K562 (cell line): ENCODE measurements at regions not wholly inside any gene's neighbourhood (a gene's known extent, or its start where the extent isn't known, plus 50 kb on each side); places are given as distances from the start of the nearest gene placed in this dataset.

Experiments
- ATAC-seq: fragments of 200-7000 bp; cut with Tn5 transposase; 3 replicates; pipeline ENCODE4 v1.9.1; 2020; ENCODE audit warnings: moderate library complexity
- BruUV-seq: library from RNA; stranded (reverse); fragments of 400-500 nt; replicated peaks from 2 replicates; lab custom pipeline; 2021; lab: Mats Ljungman, UMichigan
- CTCF ChIA-PET: fragments of 300-600 bp; formaldehyde crosslinking; extraction: SDS; loops from one replicate; lab custom pipeline; 2021; ENCODE audit warnings: low intra/inter-chr PET ratio; lab: Yijun Ruan, JAX
- POLR2A ChIA-PET: fragments of 300-600, 350-650 bp; sonication (Branson Sonifier 250); formaldehyde crosslinking; extraction: SDS; loops from one replicate; lab custom pipeline; 2021; ENCODE audit warnings: antibody characterized with exemption, inconsistent platforms; lab: Yijun Ruan, JAX
- DNase-seq, 4 experiments: peaks; one replicate each; pipeline versions ENCODE4 v3.0.0 to v3.0.0-alpha.2; 2011 to 2018; ENCODE audit warnings: low spot score in 3 of 4, mixed read lengths in 3 of 4; ENCODE audit errors: extremely low read depth in 1 of 4
- FAIRE-seq: peaks from 2 replicates; lab custom pipeline; 2011; peaks lifted over from hg19 to GRCh38; lab: Jason Lieb, UNC
- H2AFZ ChIP-seq: 2 replicates; pipeline ENCODE4 v1.6.0; 2011; ENCODE audit warnings: low read depth, low read length, control low read depth, inconsistent platforms
- H3K27ac ChIP-seq: fragments of 200-600 bp; 3 replicates; pipeline ENCODE4 v1.8.0; 2011; ENCODE audit warnings: low read depth, mild to moderate bottlenecking, control low read depth, inconsistent platforms, low read length, moderate library complexity, mixed read lengths; ENCODE audit errors: extremely low read depth
- H3K27me3 ChIP-seq, 2 experiments: fragments of 300-600 bp in 1 of 2; 2 replicates in 1 of 2; 3 replicates in 1 of 2; pipeline versions ENCODE4 v1.6.0 to v1.8.0; 2011; ENCODE audit warnings: inconsistent platforms in 2 of 2, low read length in 2 of 2, mild to moderate bottlenecking in 1 of 2, mixed read lengths in 1 of 2, moderate library complexity in 1 of 2; ENCODE audit not compliant: control insufficient read depth in 2 of 2, insufficient read depth in 2 of 2
- H3K36me3 ChIP-seq: fragments of 300-600 bp; 3 replicates; pipeline ENCODE4 v1.8.0; 2011; ENCODE audit warnings: mild to moderate bottlenecking, low read length, inconsistent platforms; ENCODE audit not compliant: control insufficient read depth, insufficient read depth
- H3K4me1 ChIP-seq, 2 experiments: fragments of 200-600 bp in 1 of 2; replicated peaks in 1 of 2; 2 replicates in 1 of 2; 3 replicates in 1 of 2; pipeline versions ENCODE4 v1.5.1 to v1.8.0; 2011; ENCODE audit warnings: inconsistent platforms in 2 of 2, low read length in 2 of 2, mild to moderate bottlenecking in 1 of 2, mixed read lengths in 1 of 2, moderate library complexity in 1 of 2; ENCODE audit not compliant: control insufficient read depth in 2 of 2, insufficient read depth in 2 of 2
- H3K4me2 ChIP-seq: 2 replicates; pipeline ENCODE4 v1.6.1; 2011; ENCODE audit warnings: low read length, control low read depth, inconsistent platforms, mixed read lengths; ENCODE audit not compliant: insufficient read depth
- H3K4me3 ChIP-seq: fragments of 200-600 bp; sonication (generic), shearing (Covaris generic); 2 replicates; pipeline ENCODE4 v1.5.1; 2016; ENCODE audit warnings: control low read depth, inconsistent platforms
- H3K79me2 ChIP-seq: fragments of 200-600 bp; 3 replicates; pipeline ENCODE4 v1.8.0; 2011; ENCODE audit warnings: low read length, inconsistent platforms; ENCODE audit not compliant: control insufficient read depth, insufficient read depth
- H3K9ac ChIP-seq, 2 experiments: 2 replicates each; pipeline versions ENCODE4 v1.6.0 to v1.6.1; 2011; ENCODE audit warnings: low read depth in 2 of 2, low read length in 2 of 2, control low read depth in 1 of 2, inconsistent platforms in 1 of 2, mild to moderate bottlenecking in 1 of 2, mixed read lengths in 1 of 2; ENCODE audit not compliant: insufficient read depth in 1 of 2
- H3K9me1 ChIP-seq: one replicate; pipeline ENCODE4 v1.6.0; 2011; ENCODE audit warnings: inconsistent platforms, mild to moderate bottlenecking, low read length, moderate library complexity; ENCODE audit not compliant: control insufficient read depth, insufficient read depth
- H3K9me3 ChIP-seq: replicated peaks from 2 replicates; pipeline ENCODE4 v1.5.1; 2011; ENCODE audit warnings: low read depth, low read length, inconsistent platforms; ENCODE audit not compliant: control insufficient read depth, insufficient read depth
- H4K20me1 ChIP-seq: replicated peaks from 2 replicates; pipeline ENCODE4 v1.6.1; 2011; ENCODE audit warnings: low read length, inconsistent platforms, mixed read lengths; ENCODE audit not compliant: control insufficient read depth, insufficient read depth
- MED1 ChIP-seq: sonication (generic); formaldehyde crosslinking; IDR thresholded peaks from 2 replicates; pipeline ENCODE4 v1.8.1; 2023; ENCODE audit warnings: missing genetic modification reagents, borderline replicate concordance
- NR2F6 ChIP-seq: fragments of 450-650 bp; formaldehyde crosslinking; IDR thresholded peaks from 2 replicates; pipeline ENCODE4 v1.4.0; 2020; ENCODE audit warnings: mild to moderate bottlenecking
- POLR2H ChIP-seq: IDR thresholded peaks from 2 replicates; pipeline ENCODE4 v1.6.1; 2016; ENCODE audit warnings: missing genetic modification characterization, low read depth, mild to moderate bottlenecking, control low read depth, missing compliant biosample characterization, moderate library complexity
- PYGO2 ChIP-seq: fragments of 450-650 bp; IDR thresholded peaks from 2 replicates; pipeline ENCODE4 v1.6.1; 2016; ENCODE audit warnings: mild to moderate bottlenecking, missing genetic modification characterization, moderate library complexity, missing compliant biosample characterization
- WGBS: fragments of 100-300 bp; shearing (Covaris generic); methylation state at CpG from one replicate; pipeline ENCODE4 v1.1.6; 2016; ENCODE audit warnings: low coverage, mixed read lengths; ENCODE audit not compliant: insufficient coverage; ENCODE audit errors: missing lambda C conversion rate; 5-methylcytosine and 5-hydroxymethylcytosine counted together
- in situ Hi-C: fragments of 300-500 bp; cut with MboI; formaldehyde crosslinking; loops from 4 replicates; pipeline ENCODE4 v1.15.0; 2018; ENCODE audit warnings: inconsistent platforms, mixed read lengths
- intact Hi-C: fragments of 100-400 bp; cut with micrococcal nuclease; formaldehyde crosslinking; loops from 2 replicates; pipeline ENCODE4 v1.14.2; 2022
- TF ChIP-seq, protein P1 (sequence below): IDR thresholded peaks from 2 replicates; pipeline ENCODE4 v1.6.1; 2011; ENCODE audit not compliant: insufficient read length; ENCODE audit errors: extremely low read depth
- TF ChIP-seq, protein P2 (sequence below), 3 experiments: IDR thresholded peaks in 2 of 3; conservative IDR thresholded peaks in 1 of 3; 2 replicates each; pipeline ENCODE4 v1.5.1; 2011 to 2012; ENCODE audit warnings: low read length in 3 of 3, mild to moderate bottlenecking in 3 of 3, control low read depth in 2 of 3, improper control_type of control experiment in 1 of 3, inconsistent platforms in 1 of 3, low read depth in 1 of 3, mixed read lengths in 1 of 3, moderate library complexity in 1 of 3; ENCODE audit not compliant: insufficient read depth in 2 of 3
- TF ChIP-seq, protein P3 (sequence below): sonication (generic); IDR thresholded peaks from 2 replicates; pipeline ENCODE4 v1.6.1; 2016
- TF ChIP-seq, protein P4 (sequence below): fragments of 250-450 bp; sonication (Bioruptor Pico); IDR thresholded peaks from 2 replicates; pipeline ENCODE4 v1.5.0; 2021; ENCODE audit warnings: mild to moderate bottlenecking, moderate library complexity
- TF ChIP-seq, protein P5 (sequence below): sonication (generic); formaldehyde crosslinking; IDR thresholded peaks from 2 replicates; pipeline ENCODE4 v1.8.1; 2023; ENCODE audit warnings: mild to moderate bottlenecking, missing genetic modification reagents

DNA sequence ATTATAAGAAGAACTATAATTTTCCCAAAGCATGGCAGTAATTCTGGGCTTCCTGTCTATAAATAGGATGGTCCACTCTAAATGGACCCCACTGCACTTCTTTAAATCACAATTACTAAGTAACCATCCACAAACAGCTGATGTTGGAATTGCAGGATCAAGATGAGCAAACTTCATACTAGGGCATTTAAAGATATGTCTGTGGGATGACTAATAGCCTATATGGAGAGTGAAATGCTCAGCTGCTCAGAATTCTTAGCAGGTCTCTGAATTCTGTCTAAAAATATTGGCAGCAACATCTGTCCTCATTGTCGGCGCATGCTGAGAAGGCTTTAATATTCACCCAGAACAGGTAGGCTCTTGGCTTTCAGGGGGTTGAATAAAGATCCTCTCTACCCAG is 140.4 kb downstream of the SATB1 start:
- Histone ChIP-seq H3K79me2 (no peaks in the 10 kb centered on the region), H3K27ac (no peak overlapping the region), H3K9me1 (no peaks in the 10 kb centered on the region), H3K36me3 (no peaks in the 10 kb centered on the region), H3K9me3 (no peaks in the 10 kb centered on the region), H3K4me2 (no peak overlapping the region), H3K27me3 (no peaks in the 10 kb centered on the region), H4K20me1 (no peaks in the 10 kb centered on the region), H3K4me3 (no peak overlapping the region), H3K9ac (no peak overlapping the region), H2AFZ (no peak overlapping the region), H3K4me1 (no peaks in the 10 kb centered on the region)
- ATAC-seq (no peak), DNase-seq (no peak), FAIRE-seq (no peak)
- ChIA-PET CTCF (no interaction called here), POLR2A (no interaction called here)
- no TSS peak for BruUV-seq
- WGBS: 2% methylated on average over 2 of the region's 2 CpGs
- intact Hi-C loops (no loop called here), in situ Hi-C loops (no loop called here)
- TF ChIP-seq, protein P1, sequence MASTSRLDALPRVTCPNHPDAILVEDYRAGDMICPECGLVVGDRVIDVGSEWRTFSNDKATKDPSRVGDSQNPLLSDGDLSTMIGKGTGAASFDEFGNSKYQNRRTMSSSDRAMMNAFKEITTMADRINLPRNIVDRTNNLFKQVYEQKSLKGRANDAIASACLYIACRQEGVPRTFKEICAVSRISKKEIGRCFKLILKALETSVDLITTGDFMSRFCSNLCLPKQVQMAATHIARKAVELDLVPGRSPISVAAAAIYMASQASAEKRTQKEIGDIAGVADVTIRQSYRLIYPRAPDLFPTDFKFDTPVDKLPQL: no peak
- TF ChIP-seq MED1 (CRISPR knock-in tag) (no peak), PYGO2 (tag) (no peak), POLR2H (no peak), NR2F6 (CRISPR knock-in tag) (no peak)
- TF ChIP-seq, protein P2, sequence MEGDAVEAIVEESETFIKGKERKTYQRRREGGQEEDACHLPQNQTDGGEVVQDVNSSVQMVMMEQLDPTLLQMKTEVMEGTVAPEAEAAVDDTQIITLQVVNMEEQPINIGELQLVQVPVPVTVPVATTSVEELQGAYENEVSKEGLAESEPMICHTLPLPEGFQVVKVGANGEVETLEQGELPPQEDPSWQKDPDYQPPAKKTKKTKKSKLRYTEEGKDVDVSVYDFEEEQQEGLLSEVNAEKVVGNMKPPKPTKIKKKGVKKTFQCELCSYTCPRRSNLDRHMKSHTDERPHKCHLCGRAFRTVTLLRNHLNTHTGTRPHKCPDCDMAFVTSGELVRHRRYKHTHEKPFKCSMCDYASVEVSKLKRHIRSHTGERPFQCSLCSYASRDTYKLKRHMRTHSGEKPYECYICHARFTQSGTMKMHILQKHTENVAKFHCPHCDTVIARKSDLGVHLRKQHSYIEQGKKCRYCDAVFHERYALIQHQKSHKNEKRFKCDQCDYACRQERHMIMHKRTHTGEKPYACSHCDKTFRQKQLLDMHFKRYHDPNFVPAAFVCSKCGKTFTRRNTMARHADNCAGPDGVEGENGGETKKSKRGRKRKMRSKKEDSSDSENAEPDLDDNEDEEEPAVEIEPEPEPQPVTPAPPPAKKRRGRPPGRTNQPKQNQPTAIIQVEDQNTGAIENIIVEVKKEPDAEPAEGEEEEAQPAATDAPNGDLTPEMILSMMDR (IDR thresholded peaks at IDR 0.05 in 2 of 3, conservative IDR thresholded peaks at IDR 0.05 in 1 of 3; ENCODE audit: insufficient read depth in 2 of 3, low read depth in 1 of 3, low read length in 3 of 3): no peak
- TF ChIP-seq, protein P3, sequence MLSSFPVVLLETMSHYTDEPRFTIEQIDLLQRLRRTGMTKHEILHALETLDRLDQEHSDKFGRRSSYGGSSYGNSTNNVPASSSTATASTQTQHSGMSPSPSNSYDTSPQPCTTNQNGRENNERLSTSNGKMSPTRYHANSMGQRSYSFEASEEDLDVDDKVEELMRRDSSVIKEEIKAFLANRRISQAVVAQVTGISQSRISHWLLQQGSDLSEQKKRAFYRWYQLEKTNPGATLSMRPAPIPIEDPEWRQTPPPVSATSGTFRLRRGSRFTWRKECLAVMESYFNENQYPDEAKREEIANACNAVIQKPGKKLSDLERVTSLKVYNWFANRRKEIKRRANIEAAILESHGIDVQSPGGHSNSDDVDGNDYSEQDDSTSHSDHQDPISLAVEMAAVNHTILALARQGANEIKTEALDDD: no peak
- TF ChIP-seq, protein P4, sequence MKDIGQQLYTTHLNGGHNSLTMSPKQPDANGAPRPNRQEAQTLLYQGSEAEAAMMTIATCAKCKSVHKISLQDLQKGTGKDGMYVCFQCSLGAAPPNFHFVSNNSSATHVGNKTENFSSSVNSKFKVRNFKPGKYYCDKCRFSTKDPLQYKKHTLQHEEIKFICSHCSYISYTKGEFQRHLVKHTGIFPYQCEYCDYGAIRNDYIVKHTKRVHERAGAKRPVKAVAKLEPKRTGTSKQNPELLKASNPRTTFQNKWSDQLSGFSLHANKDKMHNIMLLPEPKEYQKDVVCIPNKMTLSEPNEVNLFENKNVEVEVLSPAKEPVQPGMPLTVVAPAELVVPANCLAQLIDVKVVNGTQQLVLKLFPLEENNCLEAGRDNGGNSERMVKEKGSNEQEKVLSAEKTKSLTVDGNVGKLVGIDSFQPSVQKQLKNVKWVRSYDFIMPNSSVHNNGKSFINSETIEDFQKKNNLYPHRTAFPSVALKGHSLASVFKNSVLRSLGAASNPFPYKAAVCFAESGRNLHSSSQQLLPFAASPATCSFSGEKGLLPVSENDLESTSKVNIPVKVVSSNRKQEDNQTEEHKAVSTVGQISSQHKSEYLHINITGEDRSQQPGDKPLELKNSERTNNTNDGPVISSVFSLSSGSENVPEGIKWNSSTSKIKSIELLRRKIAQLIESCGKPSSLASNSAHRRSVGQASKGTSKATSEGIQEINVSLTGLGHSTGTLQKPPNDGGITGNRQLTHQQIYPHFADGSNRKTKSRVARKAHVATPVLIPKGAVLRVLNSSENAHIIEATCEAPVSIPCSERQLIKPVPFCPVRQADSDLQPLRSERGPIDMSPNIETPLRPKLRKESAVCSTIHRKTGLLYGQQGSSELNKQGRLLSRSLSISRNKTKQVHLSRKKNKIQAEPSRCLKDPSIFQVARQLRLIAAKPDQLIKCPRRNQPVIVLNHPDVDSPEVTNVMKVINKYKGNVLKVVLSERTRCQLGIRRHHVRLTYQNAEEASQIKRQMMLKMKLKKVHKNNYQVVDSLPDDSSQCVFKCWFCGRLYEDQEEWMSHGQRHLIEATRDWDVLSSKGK: no peak
- TF ChIP-seq, protein P5, sequence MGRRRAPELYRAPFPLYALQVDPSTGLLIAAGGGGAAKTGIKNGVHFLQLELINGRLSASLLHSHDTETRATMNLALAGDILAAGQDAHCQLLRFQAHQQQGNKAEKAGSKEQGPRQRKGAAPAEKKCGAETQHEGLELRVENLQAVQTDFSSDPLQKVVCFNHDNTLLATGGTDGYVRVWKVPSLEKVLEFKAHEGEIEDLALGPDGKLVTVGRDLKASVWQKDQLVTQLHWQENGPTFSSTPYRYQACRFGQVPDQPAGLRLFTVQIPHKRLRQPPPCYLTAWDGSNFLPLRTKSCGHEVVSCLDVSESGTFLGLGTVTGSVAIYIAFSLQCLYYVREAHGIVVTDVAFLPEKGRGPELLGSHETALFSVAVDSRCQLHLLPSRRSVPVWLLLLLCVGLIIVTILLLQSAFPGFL (CRISPR knock-in tag): no peak
